GM23248 (cell line): ENCODE measurements at regions not wholly inside any gene's neighbourhood (a gene's known extent, or its start where the extent isn't known, plus 50 kb on each side); places are given as distances from the start of the nearest gene placed in this dataset.

Experiments
- DNase-seq: peaks from one replicate; pipeline ENCODE4 v3.0.0-alpha.2; 2015
- H2AFZ ChIP-seq: fragments of 200-600 bp; sonication (generic); 2 replicates; pipeline ENCODE4 v1.6.1; 2016; ENCODE audit warnings: antibody characterized with exemption
- H3F3A ChIP-seq: fragments of 200-600 bp; sonication (generic); 2 replicates; pipeline ENCODE4 v1.6.1; 2016; ENCODE audit warnings: mild to moderate bottlenecking, antibody characterized with exemption, mixed run types; ENCODE audit not compliant: insufficient read depth
- H3K27ac ChIP-seq: fragments of 200-600 bp; sonication (generic); 2 replicates; pipeline ENCODE4 v1.5.1; 2016; ENCODE audit warnings: mild to moderate bottlenecking
- H3K27me3 ChIP-seq: fragments of 200-600 bp; sonication (generic); replicated peaks from 2 replicates; pipeline ENCODE4 v1.6.1; 2016; ENCODE audit warnings: mild to moderate bottlenecking; ENCODE audit not compliant: insufficient read depth
- H3K36me3 ChIP-seq: fragments of 200-600 bp; sonication (generic); 2 replicates; pipeline ENCODE4 v1.6.1; 2016; ENCODE audit warnings: low read depth, mild to moderate bottlenecking
- H3K4me1 ChIP-seq: fragments of 200-600 bp; sonication (generic); 2 replicates; pipeline ENCODE4 v1.6.1; 2016; ENCODE audit warnings: mild to moderate bottlenecking; ENCODE audit not compliant: insufficient read depth
- H3K4me2 ChIP-seq: fragments of 200-600 bp; sonication (generic); one replicate; pipeline ENCODE4 v1.6.1; 2016; ENCODE audit warnings: mild to moderate bottlenecking; ENCODE audit not compliant: unreplicated experiment
- H3K4me3 ChIP-seq: fragments of 200-600 bp; sonication (generic); 2 replicates; pipeline ENCODE4 v1.5.1; 2016; ENCODE audit warnings: mild to moderate bottlenecking
- H3K79me2 ChIP-seq: fragments of 200-600 bp; sonication (generic); 2 replicates; pipeline ENCODE4 v1.6.1; 2016; ENCODE audit warnings: mild to moderate bottlenecking; ENCODE audit not compliant: insufficient read depth
- H3K9ac ChIP-seq: fragments of 200-600 bp; sonication (generic); 2 replicates; pipeline ENCODE4 v1.6.1; 2016; ENCODE audit warnings: mild to moderate bottlenecking
- H3K9me2 ChIP-seq: fragments of 200-600 bp; sonication (generic); 2 replicates; pipeline ENCODE4 v1.6.1; 2016; ENCODE audit warnings: mixed run types, mild to moderate bottlenecking, moderate library complexity; ENCODE audit not compliant: insufficient read depth
- H3K9me3 ChIP-seq: fragments of 200-600 bp; sonication (generic); one replicate; pipeline ENCODE4 v1.6.1; 2017; ENCODE audit warnings: low read depth
- H4K20me1 ChIP-seq: fragments of 200-600 bp; sonication (generic); 2 replicates; pipeline ENCODE4 v1.6.0; 2016; ENCODE audit not compliant: insufficient read depth
- EZH2 ChIP-seq: fragments of 200-600 bp; sonication (generic); IDR thresholded peaks from 2 replicates; pipeline ENCODE4 v1.6.1; 2018; ENCODE audit warnings: antibody characterized with exemption, mild to moderate bottlenecking; ENCODE audit not compliant: insufficient read depth, poor library complexity, severe bottlenecking
- EZH2phosphoT487 ChIP-seq: fragments of 200-600 bp; sonication (generic); IDR thresholded peaks from 2 replicates; pipeline ENCODE4 v1.6.1; 2018; ENCODE audit warnings: antibody characterized with exemption, moderate library complexity, mild to moderate bottlenecking, low read depth; ENCODE audit not compliant: insufficient read depth
- WGBS, 2 experiments: methylation state at CpG; one replicate each; pipeline ENCODE4 v1.1.6; 2015 to 2017; ENCODE audit warnings: low lambda C conversion rate in 2 of 2, low coverage in 1 of 2; ENCODE audit errors: missing lambda C conversion rate in 2 of 2; 5-methylcytosine and 5-hydroxymethylcytosine counted together
- in situ Hi-C: fragments of 300-500 bp; cut with MboI; formaldehyde crosslinking; loops from 2 replicates; pipeline ENCODE4 v1.15.0; 2020

GRCh38 chr7:77479536-77480088 is 57.5 kb upstream of the PTPN12 start:
- in situ Hi-C loops: no loop called here
- H4K20me1 ChIP-seq: no peaks in the 10 kb centered on the region
- H3F3A ChIP-seq: 0 out of 2 replicates have a peak, but pooled peaks cover 13% of the 10 kb centered on the region
- H3K79me2 ChIP-seq: no peaks in the 10 kb centered on the region
- H3K4me1 ChIP-seq: peaks cover 11% of the 10 kb centered on the region; the same call in 1 of the 2 replicates
- DNase-seq: peak; percentile 23
- no peaks in the 10 kb centered on the region for H3K27me3 ChIP-seq
- H3K27ac ChIP-seq: peak overlapping the region; percentile 24; the same call in 1 of the 2 replicates
- WGBS, 2 experiments: 80 to 89% methylated on average over 3 of the region's 3 CpGs
- H3K4me3 ChIP-seq: no peak overlapping the region
- no peak overlapping the region for H3K9ac ChIP-seq
- H3K9me3 ChIP-seq: no peaks in the 10 kb centered on the region
- no peaks in the 10 kb centered on the region for H3K9me2 ChIP-seq
- no peak overlapping the region for H3K4me2 ChIP-seq
- no peaks in the 10 kb centered on the region for H3K36me3 ChIP-seq
- H2AFZ ChIP-seq: peak overlapping the region; percentile 22
- TF ChIP-seq EZH2 (no peak), EZH2phosphoT487 (no peak)

GRCh38 chr7:77476871-77477270 is 60.2 kb upstream of the PTPN12 start:
- 66 to 71% methylated on average over 3 of the region's 3 CpGs for WGBS, 2 experiments
- Histone ChIP-seq H4K20me1 (no peaks in the 10 kb centered on the region), H3K79me2 (no peaks in the 10 kb centered on the region), H3K4me1 (peaks cover 11% of the 10 kb centered on the region; the same call in 1 of the 2 replicates), H3F3A (0 out of 2 replicates have a peak, but pooled peaks cover 13% of the 10 kb centered on the region), H3K27me3 (no peaks in the 10 kb centered on the region), H3K9me2 (no peaks in the 10 kb centered on the region), H3K9ac (no peak overlapping the region), H3K36me3 (no peaks in the 10 kb centered on the region), H2AFZ (no peak overlapping the region), H3K4me2 (no peak overlapping the region), H3K4me3 (no peak overlapping the region), H3K27ac (no peak overlapping the region), H3K9me3 (no peaks in the 10 kb centered on the region)
- no peak for DNase-seq
- TF ChIP-seq EZH2phosphoT487: no peak
- no peak for TF ChIP-seq EZH2
- in situ Hi-C loops: no loop called here

GRCh38 chr7:77475181-77475580 is 59.0 kb upstream of the GSAP start:
- H3K4me2 ChIP-seq: no peak overlapping the region
- in situ Hi-C loops: no loop called here
- no peak overlapping the region for H3K4me3 ChIP-seq
- H3K79me2 ChIP-seq: no peaks in the 10 kb centered on the region
- no peaks in the 10 kb centered on the region for H3K27me3 ChIP-seq
- H3K9me2 ChIP-seq: no peaks in the 10 kb centered on the region
- no peak for DNase-seq
- H3F3A ChIP-seq: 0 out of 2 replicates have a peak, but pooled peaks cover 13% of the 10 kb centered on the region
- H3K9ac ChIP-seq: no peak overlapping the region
- TF ChIP-seq EZH2: no peak
- H3K27ac ChIP-seq: no peak overlapping the region
- H3K4me1 ChIP-seq: peaks cover 11% of the 10 kb centered on the region; the same call in 1 of the 2 replicates
- peak overlapping the region; percentile 42; the same call in 1 of the 2 replicates for H2AFZ ChIP-seq
- H3K36me3 ChIP-seq: no peaks in the 10 kb centered on the region
- H3K9me3 ChIP-seq: no peaks in the 10 kb centered on the region
- no peaks in the 10 kb centered on the region for H4K20me1 ChIP-seq

GRCh38 chr7:77474756-77475155 is 58.6 kb upstream of the GSAP start:
- Histone ChIP-seq H3K4me1 (peaks cover 8% of the 10 kb centered on the region; the same call in 1 of the 2 replicates), H3K27me3 (no peaks in the 10 kb centered on the region), H3K9ac (no peak overlapping the region), H3K9me3 (no peaks in the 10 kb centered on the region), H2AFZ (peak overlapping the region; percentile 42; the same call in 1 of the 2 replicates), H3F3A (0 out of 2 replicates have a peak, but pooled peaks cover 10% of the 10 kb centered on the region), H3K79me2 (no peaks in the 10 kb centered on the region), H4K20me1 (no peaks in the 10 kb centered on the region), H3K4me2 (no peak overlapping the region), H3K4me3 (no peak overlapping the region), H3K9me2 (no peaks in the 10 kb centered on the region), H3K36me3 (no peaks in the 10 kb centered on the region), H3K27ac (no peak overlapping the region)
- in situ Hi-C loops: no loop called here
- DNase-seq: no peak
- TF ChIP-seq EZH2phosphoT487 (no peak), EZH2 (no peak)
- 67 to 70% methylated on average over 3 of the region's 3 CpGs for WGBS, 2 experiments
